SK-N-SH treated with all-trans-retinoic acid at 6 μM for 48 hours (cell line): ENCODE measurements at regions not wholly inside any gene's neighbourhood (a gene's known extent, or its start where the extent isn't known, plus 50 kb on each side); places are given as distances from the start of the nearest gene placed in this dataset.

ENCODE experiments used
- OSR1 ChIP-seq: fragments of 250-450 bp; sonication (Bioruptor Pico); IDR thresholded peaks from 2 replicates; pipeline ENCODE4 v1.8.0; 2022; ENCODE audit warnings: moderate library complexity, mild to moderate bottlenecking, inconsistent platforms
- TCF4 ChIP-seq: fragments of 250-450 bp; sonication (Bioruptor Pico); IDR thresholded peaks from 2 replicates; pipeline ENCODE4 v1.8.0; 2021; ENCODE audit warnings: mild to moderate bottlenecking, moderate library complexity, borderline replicate concordance
- ZC3H10 ChIP-seq: fragments of 250-450 bp; sonication (Bioruptor Pico); IDR thresholded peaks from 2 replicates; pipeline ENCODE4 v1.5.1; 2021; ENCODE audit warnings: mild to moderate bottlenecking, moderate library complexity
- TF ChIP-seq, protein P1 (sequence below): fragments of 250-450 bp; sonication (Bioruptor Pico); IDR thresholded peaks from 2 replicates; pipeline ENCODE4 v1.5.1; 2020; ENCODE audit warnings: low read depth, mild to moderate bottlenecking, moderate library complexity

DNA sequence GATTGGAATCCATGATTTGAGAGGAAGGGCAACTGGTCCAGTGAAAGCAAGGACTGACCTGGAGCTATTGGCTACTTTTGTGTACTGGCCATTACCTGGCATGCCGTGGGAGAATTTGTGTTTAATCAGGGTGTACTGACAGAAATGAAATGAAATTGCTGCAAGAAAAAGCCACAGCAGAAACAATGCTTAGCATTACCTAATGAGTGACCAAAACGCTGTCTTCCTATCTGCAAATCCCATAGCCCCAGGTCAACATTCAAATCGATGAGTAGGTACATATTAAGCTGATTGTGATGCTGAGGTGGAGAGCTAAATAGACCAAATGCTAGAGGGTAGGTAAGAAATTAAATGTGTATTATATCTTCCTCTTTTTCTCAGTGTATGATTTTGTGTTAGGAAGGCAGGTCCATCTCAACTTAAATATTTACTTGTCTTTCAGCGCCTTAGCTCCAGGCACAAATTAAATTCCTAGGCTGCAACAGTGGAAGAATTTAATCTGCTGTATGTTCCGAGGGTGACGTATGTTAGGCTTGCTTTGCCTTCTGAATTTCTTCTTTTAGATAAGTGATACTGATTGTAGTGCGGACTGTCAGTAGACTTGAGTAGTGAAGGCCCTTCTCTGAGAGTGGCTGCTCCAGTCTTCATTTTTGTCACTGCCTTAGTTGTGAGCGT lies 331.1 kb downstream of the SV2B start:
- TF ChIP-seq ZC3H10 (CRISPR knock-in tag) (no peak), TCF4 (CRISPR knock-in tag) (no peak), OSR1 (no peak)
- TF ChIP-seq, protein P1, sequence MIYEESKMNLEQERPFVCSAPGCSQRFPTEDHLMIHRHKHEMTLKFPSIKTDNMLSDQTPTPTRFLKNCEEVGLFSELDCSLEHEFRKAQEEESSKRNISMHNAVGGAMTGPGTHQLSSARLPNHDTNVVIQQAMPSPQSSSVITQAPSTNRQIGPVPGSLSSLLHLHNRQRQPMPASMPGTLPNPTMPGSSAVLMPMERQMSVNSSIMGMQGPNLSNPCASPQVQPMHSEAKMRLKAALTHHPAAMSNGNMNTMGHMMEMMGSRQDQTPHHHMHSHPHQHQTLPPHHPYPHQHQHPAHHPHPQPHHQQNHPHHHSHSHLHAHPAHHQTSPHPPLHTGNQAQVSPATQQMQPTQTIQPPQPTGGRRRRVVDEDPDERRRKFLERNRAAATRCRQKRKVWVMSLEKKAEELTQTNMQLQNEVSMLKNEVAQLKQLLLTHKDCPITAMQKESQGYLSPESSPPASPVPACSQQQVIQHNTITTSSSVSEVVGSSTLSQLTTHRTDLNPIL (CRISPR knock-in tag): no peak
